ENCODE measurements at regions not wholly inside any gene's neighbourhood (a gene's known extent, or its start where the extent isn't known, plus 50 kb on each side); places are given as distances from the start of the nearest gene placed in this dataset.
"Not testable (repeated sequence)": the region's sequence is repeated elsewhere in the genome, so short reads cannot be mapped to it uniquely, and the experiment has no call there.

DNA sequence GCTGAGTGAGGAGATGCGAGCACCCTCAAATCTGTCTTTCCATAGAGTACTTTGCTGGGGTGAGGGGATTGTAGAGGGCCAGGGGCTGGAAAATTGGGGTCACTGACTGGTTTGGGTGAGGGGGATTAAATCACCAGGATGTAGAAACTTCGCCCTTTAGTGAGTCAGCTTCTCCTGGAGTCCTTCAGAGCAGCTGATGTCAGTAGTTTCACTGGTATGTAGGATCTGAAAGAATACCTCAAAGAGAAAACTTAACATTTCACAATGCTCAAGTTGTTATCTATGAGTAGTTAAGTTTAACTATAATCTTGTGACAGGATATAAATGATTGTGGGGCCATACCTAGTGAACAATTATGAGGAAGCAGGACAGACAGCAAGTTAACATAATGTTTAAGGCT lies 174.7 kb upstream of the ZNF717 start:
- TF ChIP-seq POLR2AphosphoS5, TAF1, POLR2A, POU2F2, SPI1 (IDR thresholded peaks at IDR 0.05; ENCODE audit: low read depth, low read length): not testable (repeated sequence)
